Prostate gland (tissue), 2 donors: ENCODE measurements at regions not wholly inside any gene's neighbourhood (a gene's known extent, or its start where the extent isn't known, plus 50 kb on each side); places are given as distances from the start of the nearest gene placed in this dataset.

Source experiments
- DNase-seq: peaks from one replicate; pipeline ENCODE4 v3.0.0-alpha.2; 2019; ENCODE audit warnings: low spot score
- H3K27ac ChIP-seq, 2 donors: fragments of 200-600 bp; sonication (generic); 2 replicates each; pipeline ENCODE4 v1.5.1; 2017 to 2019
- H3K27me3 ChIP-seq: fragments of 200-600 bp; sonication (generic); replicated peaks from 2 replicates; pipeline ENCODE4 v1.5.1; 2019; ENCODE audit not compliant: insufficient read depth
- H3K36me3 ChIP-seq, 2 donors: fragments of 200-600 bp; sonication (generic); 1 replicate in 1 of 2; 2 replicates in 1 of 2; pipeline versions ENCODE4 v1.5.1 to v1.8.1; 2017 to 2019
- H3K4me1 ChIP-seq: fragments of 200-600 bp; sonication (generic); replicated peaks from 2 replicates; pipeline ENCODE4 v1.5.1; 2019
- H3K4me3 ChIP-seq, 2 donors: fragments of 200-600 bp; sonication (generic); 2 replicates each; pipeline ENCODE4 v1.5.1; 2017 to 2019
- H3K9me3 ChIP-seq: fragments of 200-600 bp; sonication (generic); 2 replicates; pipeline ENCODE4 v1.5.1; 2017
- CTCF ChIP-seq, 4 experiments: fragments of 200-600 bp in 2 of 4; fragments of 450-650 bp in 2 of 4; sonication (generic) in 2 of 4; IDR thresholded peaks; 1 replicate in 3 of 4; 2 replicates in 1 of 4; pipeline ENCODE4 v1.5.1; 2016 to 2019; ENCODE audit warnings: antibody characterized with exemption in 4 of 4, mild to moderate bottlenecking in 2 of 4, moderate library complexity in 2 of 4
- POLR2A ChIP-seq: fragments of 450-650 bp; IDR thresholded peaks from one replicate; pipeline ENCODE4 v1.6.1; 2016; ENCODE audit warnings: antibody characterized with exemption, mild to moderate bottlenecking
- POLR2AphosphoS5 ChIP-seq: sonication (generic); formaldehyde crosslinking; IDR thresholded peaks from one replicate; pipeline ENCODE4 v1.6.1; 2017; ENCODE audit warnings: antibody characterized with exemption
- WGBS: methylation state at CpG from one replicate; pipeline ENCODE4 v1.1.5; 2018; 5-methylcytosine and 5-hydroxymethylcytosine counted together
- intact Hi-C: fragments of 100-400 bp; cut with DNase I; formaldehyde crosslinking; loops from one replicate; pipeline ENCODE4 v1.14.2; 2022

GRCh38 chr1:116302281-116302680, 70.8 kb upstream of the ATP1A1 start:
- Histone ChIP-seq H3K36me3 (no peaks in the 10 kb centered on the region), H3K27me3 (no peaks in the 10 kb centered on the region), H3K4me1 (no peaks in the 10 kb centered on the region), H3K9me3 (no peaks in the 10 kb centered on the region), H3K4me3 (no peak overlapping the region), H3K27ac (no peak overlapping the region)
- 77% methylated on average over 1 of the region's 1 CpG for WGBS
- intact Hi-C loops, result no loop called here
- DNase-seq, result no peak
- TF ChIP-seq CTCF (IDR thresholded peaks at IDR 0.05) (no peak), POLR2A (no peak), POLR2AphosphoS5 (no peak)

GRCh38 chr1:116306102-116306501, 66.9 kb upstream of the ATP1A1 start:
- DNase-seq, result no peak
- intact Hi-C loops, result no loop called here
- Histone ChIP-seq H3K36me3 (no peaks in the 10 kb centered on the region), H3K27me3 (no peaks in the 10 kb centered on the region), H3K4me1 (no peaks in the 10 kb centered on the region), H3K4me3 (no peak overlapping the region), H3K27ac (no peak overlapping the region), H3K9me3 (no peaks in the 10 kb centered on the region)
- TF ChIP-seq CTCF (IDR thresholded peaks at IDR 0.05) (no peak), POLR2AphosphoS5 (no peak), POLR2A (no peak)
- 69% methylated on average over 2 of the region's 2 CpGs for WGBS

GRCh38 chr1:116306840-116307442, 66.1 kb upstream of the ATP1A1 start:
- Histone ChIP-seq H3K27ac (no peak overlapping the region), H3K4me3 (no peak overlapping the region), H3K9me3 (no peaks in the 10 kb centered on the region), H3K4me1 (peaks cover 1% of the 10 kb centered on the region), H3K27me3 (no peaks in the 10 kb centered on the region), H3K36me3 (no peaks in the 10 kb centered on the region)
- no peak for DNase-seq
- intact Hi-C loops, result no loop called here
- WGBS, result 90% methylated on average over 5 of the region's 5 CpGs
- TF ChIP-seq POLR2AphosphoS5 (no peak), POLR2A (no peak), CTCF (IDR thresholded peaks at IDR 0.05) (no peak)

GRCh38 chr1:116308276-116308675, 64.8 kb upstream of the ATP1A1 start:
- no peak for TF ChIP-seq CTCF (IDR thresholded peaks at IDR 0.05)
- no peak for TF ChIP-seq POLR2A
- TF ChIP-seq POLR2AphosphoS5, result no peak
- no peak for DNase-seq
- Histone ChIP-seq H3K9me3 (no peaks in the 10 kb centered on the region), H3K4me1 (peaks cover 10% of the 10 kb centered on the region), H3K27ac (no peak overlapping the region), H3K36me3 (no peaks in the 10 kb centered on the region), H3K27me3 (no peaks in the 10 kb centered on the region), H3K4me3 (no peak overlapping the region)
- intact Hi-C loops, result no loop called here

GRCh38 chr1:116309090-116309870, 63.8 kb upstream of the ATP1A1 start:
- Histone ChIP-seq H3K27me3 (no peaks in the 10 kb centered on the region), H3K36me3 (no peaks in the 10 kb centered on the region), H3K4me1 (peaks cover 10% of the 10 kb centered on the region), H3K9me3 (no peaks in the 10 kb centered on the region), H3K27ac (no peak overlapping the region), H3K4me3 (no peak overlapping the region)
- no peak for DNase-seq
- TF ChIP-seq POLR2A (no peak), CTCF (IDR thresholded peaks at IDR 0.05) (no peak), POLR2AphosphoS5 (no peak)
- intact Hi-C loops, result no loop called here
- WGBS, result 60% methylated on average over 7 of the region's 7 CpGs
